Lung (tissue), 11 donors: ENCODE measurements at regions not wholly inside any gene's neighbourhood (a gene's known extent, or its start where the extent isn't known, plus 50 kb on each side); places are given as distances from the start of the nearest gene placed in this dataset.

ENCODE experiments used
- ATAC-seq: fragments of 200-7000 bp; cut with Tn5 transposase; one replicate; pipeline ENCODE4 v1.9.1; 2020; ENCODE audit warnings: moderate number of reproducible peaks; ENCODE audit not compliant: insufficient read depth, low FRiP score
- DNase-seq, 3 donors: peaks; one replicate each; pipeline ENCODE4 v3.0.0-alpha.2; 2013 to 2017
- H3K27ac ChIP-seq, 2 donors: one replicate each; pipeline ENCODE4 v1.5.1; 2013; ENCODE audit warnings: mild to moderate bottlenecking in 2 of 2, moderate library complexity in 2 of 2, control low read depth in 1 of 2, inconsistent platforms in 1 of 2, low read depth in 1 of 2, low read length in 1 of 2
- H3K27me3 ChIP-seq, 3 donors: one replicate each; pipeline ENCODE4 v1.5.1; 2013; ENCODE audit warnings: low read length in 2 of 3; ENCODE audit not compliant: control insufficient read depth in 3 of 3, insufficient read depth in 3 of 3
- H3K36me3 ChIP-seq, 4 donors: one replicate each; pipeline ENCODE4 v1.5.1; 2013; ENCODE audit warnings: low read length in 4 of 4, mild to moderate bottlenecking in 1 of 4, moderate library complexity in 1 of 4; ENCODE audit not compliant: control insufficient read depth in 4 of 4, insufficient read depth in 4 of 4
- H3K4me1 ChIP-seq, 5 donors: one replicate each; pipeline ENCODE4 v1.5.1; 2013; ENCODE audit warnings: low read length in 5 of 5, mild to moderate bottlenecking in 2 of 5, moderate library complexity in 1 of 5; ENCODE audit not compliant: control insufficient read depth in 5 of 5, insufficient read depth in 5 of 5
- H3K4me3 ChIP-seq: one replicate; pipeline ENCODE4 v1.5.1; 2013; ENCODE audit warnings: mild to moderate bottlenecking, control low read depth, moderate library complexity
- H3K9ac ChIP-seq, 2 donors: one replicate each; pipeline ENCODE4 v1.5.1; 2013; ENCODE audit warnings: low read length in 2 of 2, control low read depth in 1 of 2; ENCODE audit not compliant: insufficient read depth in 1 of 2
- H3K9me3 ChIP-seq, 4 donors: one replicate each; pipeline ENCODE4 v1.5.1; 2013; ENCODE audit warnings: low read length in 3 of 4, mild to moderate bottlenecking in 1 of 4, moderate library complexity in 1 of 4; ENCODE audit not compliant: control insufficient read depth in 4 of 4, insufficient read depth in 3 of 4
- CTCF ChIP-seq: IDR thresholded peaks from 2 replicates; pipeline ENCODE4 v1.5.1; 2012; ENCODE audit warnings: mild to moderate bottlenecking; ENCODE audit errors: control extremely low read depth, extremely low read depth
- WGBS, 2 donors: extraction: QIAGEN DNeasy Blood & Tissue Kit; methylation state at CpG; one replicate each; pipeline ENCODE4 v1.1.7; 2013; 5-methylcytosine and 5-hydroxymethylcytosine counted together
- donor health status: control.
- donor health status: control.
- donor health status: Bipolar disorder and iron deficiency.
- donor health status: healthy.
- donor health status: DM: yes; HTN: yes; CAD: no.

GRCh38 chr6:139977887-139978332 is 603.5 kb upstream of the CITED2 start:
- peak overlapping the region in 1 of 2 donors; percentile 82 for H3K27ac ChIP-seq
- peaks cover 0 to 34% (median 12%) of the 10 kb centered on the region in 5 donors for H3K4me1 ChIP-seq
- DNase-seq (no peak), ATAC-seq (no peak)
- no peaks in the 10 kb centered on the region for H3K36me3 ChIP-seq
- no peaks in the 10 kb centered on the region for H3K9me3 ChIP-seq
- TF ChIP-seq CTCF: no peak
- H3K9ac ChIP-seq: no peak overlapping the region
- 49 to 81% methylated on average over 2 of the region's 2 CpGs for WGBS, 2 donors
- H3K27me3 ChIP-seq: no peaks in the 10 kb centered on the region
- H3K4me3 ChIP-seq: no peak overlapping the region

GRCh38 chr6:139973669-139974344 is 599.4 kb upstream of the CITED2 start:
- TF ChIP-seq CTCF: no peak
- no peak overlapping the region for H3K4me3 ChIP-seq
- 47 to 64% methylated on average over 3 of the region's 3 CpGs for WGBS, 2 donors
- no peaks in the 10 kb centered on the region for H3K36me3 ChIP-seq
- H3K27ac ChIP-seq: peak overlapping the region in 1 of 2 donors; percentile 72
- ATAC-seq (no peak), DNase-seq (peak; percentile 20 to 80 (median 77))
- peaks cover 0 to 19% (median 2%) of the 10 kb centered on the region in 5 donors for H3K4me1 ChIP-seq
- no peaks in the 10 kb centered on the region for H3K9me3 ChIP-seq
- no peak overlapping the region for H3K9ac ChIP-seq
- no peaks in the 10 kb centered on the region for H3K27me3 ChIP-seq

- DNase-seq (no peak), ATAC-seq (no peak)
- H3K27ac ChIP-seq: no peak overlapping the region
- H3K9me3 ChIP-seq: no peaks in the 10 kb centered on the region
- no peak overlapping the region for H3K4me3 ChIP-seq
- no peak overlapping the region for H3K9ac ChIP-seq
- H3K36me3 ChIP-seq: no peaks in the 10 kb centered on the region
- no peak for TF ChIP-seq CTCF
- H3K27me3 ChIP-seq: no peaks in the 10 kb centered on the region
- peaks cover 0 to 19% (median 2%) of the 10 kb centered on the region in 5 donors for H3K4me1 ChIP-seq
- WGBS, 2 donors: 93 to 97% methylated on average over 2 of the region's 2 CpGs
Observed at GRCh38 chr6:139972116-139972515, 597.7 kb upstream of the CITED2 start.
